ENCODE measurements at regions not wholly inside any gene's neighbourhood (a gene's known extent, or its start where the extent isn't known, plus 50 kb on each side); places are given as distances from the start of the nearest gene placed in this dataset.
"Not testable (repeated sequence)": the region's sequence is repeated elsewhere in the genome, so short reads cannot be mapped to it uniquely, and the experiment has no call there.

DNA sequence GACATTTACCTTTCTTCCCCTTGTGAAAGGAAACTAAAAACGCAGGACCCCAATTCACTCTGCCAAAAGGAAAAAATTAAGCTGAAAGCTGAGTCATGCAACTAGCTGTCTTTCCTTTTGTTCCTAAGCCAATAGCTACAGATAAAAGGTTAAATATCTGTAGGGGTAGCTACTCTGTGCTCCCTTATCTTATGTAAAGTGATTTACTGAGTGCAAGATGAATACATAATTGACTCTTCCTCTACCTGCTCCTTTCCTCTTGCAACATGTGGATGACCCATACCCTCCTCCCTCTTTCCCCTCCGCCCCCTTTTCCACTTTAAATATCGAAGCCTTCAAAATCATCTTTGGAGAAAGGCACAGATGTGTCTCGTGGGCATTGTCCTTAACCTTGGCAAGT is 68.0 kb upstream of the ZNF157 start:
- DNase-seq = no peak

DNA sequence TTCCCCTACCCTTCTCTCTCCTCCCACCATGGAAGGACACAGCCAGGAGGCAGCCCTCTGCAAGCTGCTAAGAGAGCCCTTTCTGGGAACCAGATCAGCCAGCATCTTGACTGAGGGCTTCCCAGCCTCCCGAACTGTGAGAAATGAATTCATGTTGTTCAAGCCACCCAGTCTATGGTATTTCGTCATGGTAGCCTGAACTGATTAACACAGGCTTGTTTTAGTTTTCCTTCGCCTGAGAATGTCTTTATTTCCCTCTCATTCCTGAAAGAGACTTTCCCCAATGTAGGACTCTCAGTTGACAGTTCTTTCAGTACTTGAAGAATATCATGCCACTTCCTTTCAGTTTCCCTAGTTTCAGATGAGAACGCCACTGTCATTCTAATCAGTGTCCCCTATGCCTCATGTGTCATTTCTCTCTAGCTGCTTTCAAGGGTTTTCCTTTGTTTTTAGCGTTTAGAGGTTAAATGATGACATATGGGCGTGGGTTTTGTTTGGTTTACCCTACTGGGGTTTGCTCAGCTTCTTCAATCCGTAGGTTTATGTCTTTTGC is 63.8 kb upstream of the ZNF157 start:
- not testable (repeated sequence) for DNase-seq

DNA sequence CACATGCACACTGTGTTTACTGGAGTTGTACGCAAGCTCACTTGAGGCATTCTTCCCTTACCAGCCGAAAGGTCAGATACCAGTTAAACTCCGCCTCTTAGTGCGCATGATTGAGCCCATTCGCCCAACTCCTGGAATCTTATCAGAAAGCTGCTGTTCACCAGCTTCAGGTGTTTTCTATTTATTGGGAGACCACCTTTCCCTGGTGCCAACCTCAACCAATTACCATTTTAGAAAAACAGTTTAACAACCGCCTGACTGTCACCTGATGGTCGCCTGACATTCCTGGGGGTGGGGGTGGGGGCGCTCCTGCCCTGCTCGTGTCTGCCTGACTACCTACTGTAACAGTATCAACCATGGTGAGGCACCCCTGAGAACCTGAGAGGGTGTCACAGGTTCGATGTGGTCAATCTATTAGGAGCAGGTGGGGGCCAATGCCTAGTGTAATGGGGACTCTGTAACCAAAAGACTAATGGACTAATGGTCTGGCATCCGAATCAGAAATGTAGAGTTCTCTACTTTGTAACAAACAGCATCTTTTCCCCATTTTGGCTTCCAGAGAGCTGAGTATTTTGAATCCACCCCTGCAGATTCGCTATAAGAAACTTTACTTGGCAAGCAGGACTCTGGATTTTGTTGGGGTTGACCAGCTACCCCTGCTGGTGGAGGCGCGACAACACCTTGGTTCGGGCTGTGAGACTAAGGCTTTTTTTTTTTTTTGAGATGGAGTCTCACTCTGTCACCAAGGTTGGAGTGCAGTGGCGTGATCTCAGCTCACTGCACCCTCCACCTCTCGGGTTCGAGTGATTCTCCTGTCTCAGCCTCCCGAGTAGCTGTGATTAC is 58.2 kb upstream of the ZNF157 start:
- peak; percentile 31 for DNase-seq

DNA sequence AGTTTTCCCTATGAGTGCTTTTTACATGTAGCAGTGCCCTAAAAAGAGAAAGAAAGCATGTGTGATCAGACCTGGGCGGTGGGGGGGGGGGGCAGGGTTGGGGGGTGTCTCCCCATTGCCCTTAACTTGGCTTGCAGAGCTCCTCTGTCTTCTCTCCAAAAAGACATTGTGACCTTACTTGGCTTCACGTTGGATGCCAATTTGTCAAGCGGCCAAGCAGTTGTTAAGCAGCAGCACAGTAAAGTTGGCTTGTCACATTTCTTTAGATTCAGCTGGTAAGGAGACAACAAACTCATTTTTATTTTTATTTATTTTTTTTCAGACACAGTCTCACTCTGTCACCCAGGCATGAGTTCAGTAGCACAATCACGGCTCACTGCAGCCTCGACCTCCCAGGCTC is 57.3 kb upstream of the ZNF157 start:
- no peak for DNase-seq

DNA sequence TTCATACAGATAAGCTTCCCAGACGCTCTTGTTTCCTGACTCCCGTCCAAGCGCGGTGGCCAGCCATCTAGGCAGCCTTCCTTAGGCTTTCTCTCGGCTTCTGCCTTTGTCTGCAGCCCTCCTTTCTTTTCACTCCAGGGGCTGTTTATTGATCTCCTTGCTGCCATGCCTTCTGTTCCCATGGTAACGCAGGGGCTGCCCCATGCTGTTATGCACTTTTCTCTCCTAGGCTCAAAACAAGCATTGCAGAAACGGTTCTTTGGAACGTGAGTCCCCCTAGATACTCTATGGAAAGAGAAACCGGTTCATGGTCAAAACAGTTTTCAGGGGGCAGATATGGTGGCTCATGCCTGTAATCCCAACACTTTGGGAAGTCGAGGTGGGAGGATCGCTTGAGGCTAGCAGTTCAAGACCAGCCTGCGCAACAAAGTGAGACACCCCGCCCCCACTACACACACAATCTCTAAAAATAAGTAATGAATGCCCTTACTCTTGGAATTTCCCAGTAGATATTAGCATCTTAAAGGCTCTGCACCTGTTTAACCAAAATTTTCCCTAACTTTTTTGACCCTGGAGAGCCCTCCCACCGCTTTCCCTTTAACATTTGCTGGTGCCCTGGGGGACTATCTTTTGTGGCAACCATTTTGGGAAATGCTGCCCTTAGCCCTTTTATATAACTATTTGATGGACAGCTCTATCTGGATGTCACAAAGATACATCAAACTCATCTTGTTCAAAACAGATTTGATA is 53.9 kb upstream of the ZNF157 start:
- DNase-seq = no peak

All from central memory CD4-positive, alpha-beta T cell (primary cell).